ENCODE measurements at regions not wholly inside any gene's neighbourhood (a gene's known extent, or its start where the extent isn't known, plus 50 kb on each side); places are given as distances from the start of the nearest gene placed in this dataset.
"Not testable (repeated sequence)": the region's sequence is repeated elsewhere in the genome, so short reads cannot be mapped to it uniquely, and the experiment has no call there.

DNA sequence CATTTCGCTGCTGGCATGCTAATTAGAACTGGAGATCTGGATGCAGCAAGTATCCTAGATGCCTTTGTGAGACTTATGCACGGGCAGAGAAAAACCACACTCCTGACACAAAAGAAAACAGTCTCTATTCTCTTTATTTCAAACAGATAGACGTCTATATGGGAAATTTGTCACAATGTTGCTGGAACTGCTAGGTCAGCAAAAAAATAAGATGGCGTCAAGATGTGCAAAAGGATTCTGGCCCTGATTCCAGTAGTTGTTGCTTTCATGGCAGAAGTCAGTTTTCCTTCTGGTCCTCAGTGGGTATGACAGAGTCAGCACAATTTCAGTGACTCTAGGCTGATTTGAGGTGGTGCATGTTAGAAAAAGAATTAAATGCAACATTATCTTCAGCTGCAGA lies 1068.0 kb downstream of the SLITRK5 start:
- no peak for DNase-seq

DNA sequence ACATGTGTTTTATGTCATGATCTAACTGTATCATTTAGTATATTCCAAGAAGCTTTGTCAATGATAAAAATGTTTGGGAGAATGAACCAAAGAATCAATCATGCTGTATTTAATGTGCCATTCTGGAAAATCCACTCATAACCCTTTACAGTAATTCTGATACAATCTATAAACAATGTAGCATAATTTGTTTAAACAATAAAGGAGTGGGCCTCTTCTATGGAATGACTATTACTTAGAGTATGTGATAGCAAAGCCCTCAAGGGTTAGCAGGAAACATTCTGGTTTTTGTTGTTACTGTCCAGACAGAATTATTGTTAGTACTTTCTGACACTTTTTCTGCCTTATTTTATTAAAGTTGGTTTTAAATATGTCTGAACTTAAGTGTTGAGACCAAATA lies 1073.1 kb downstream of the SLITRK5 start:
- no peak for DNase-seq

DNA sequence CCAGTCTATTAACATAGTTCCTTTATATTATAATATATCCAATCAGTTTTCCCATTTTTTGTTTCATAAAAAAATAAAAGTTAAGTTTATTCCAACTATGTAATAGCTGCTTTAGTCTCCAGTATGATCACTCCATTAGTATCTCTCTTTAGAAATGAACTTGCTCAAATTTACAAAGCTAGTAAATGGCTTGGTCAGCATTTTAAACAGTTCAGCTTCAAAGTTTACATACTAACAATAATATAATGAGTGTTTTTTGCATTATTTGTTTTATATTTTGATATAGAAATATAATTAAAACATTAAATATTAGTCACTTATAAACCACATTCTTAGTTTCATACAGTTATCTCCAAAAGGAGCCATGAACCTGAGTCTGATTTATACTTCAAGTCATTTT lies 1073.8 kb downstream of the SLITRK5 start:
- DNase-seq: no peak

DNA sequence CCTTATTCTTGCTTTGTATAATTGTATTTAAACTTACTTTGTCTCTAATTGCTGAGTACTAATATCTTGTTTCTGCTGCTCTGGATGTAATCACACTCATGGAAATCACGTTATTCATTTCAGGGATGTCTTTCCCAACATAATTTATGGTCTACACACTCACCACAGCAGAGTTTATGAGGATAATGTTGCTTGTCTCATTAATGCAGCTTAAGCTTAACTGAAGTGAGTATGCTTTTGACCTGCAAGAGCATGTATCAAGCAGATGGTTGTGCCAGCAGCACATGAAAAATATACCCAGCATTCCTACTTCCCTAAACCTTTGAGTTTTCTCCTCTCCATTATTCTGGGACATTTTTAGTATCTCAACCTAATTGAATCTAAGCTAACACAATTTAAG lies 1080.9 kb downstream of the SLITRK5 start:
- no peak for DNase-seq

DNA sequence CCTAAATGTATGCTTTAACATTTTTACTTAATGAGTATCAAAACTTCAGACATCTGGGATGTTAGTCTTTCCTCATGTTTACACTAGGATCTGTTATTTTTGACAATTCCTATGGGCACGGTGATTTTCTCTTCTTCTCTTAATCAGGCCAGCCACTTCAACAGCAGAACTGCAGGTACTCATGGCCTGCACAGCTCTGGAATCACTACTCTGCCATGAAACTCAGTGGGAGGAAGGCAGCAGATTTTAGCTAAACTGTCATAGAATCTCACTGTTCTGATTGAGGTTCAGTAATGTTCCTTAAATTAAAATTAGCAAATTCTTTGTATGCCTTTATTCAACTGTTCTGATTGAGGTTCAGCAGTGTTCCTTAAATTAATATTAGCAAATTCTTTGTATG lies 1083.0 kb downstream of the SLITRK5 start:
- no peak for DNase-seq

DNA sequence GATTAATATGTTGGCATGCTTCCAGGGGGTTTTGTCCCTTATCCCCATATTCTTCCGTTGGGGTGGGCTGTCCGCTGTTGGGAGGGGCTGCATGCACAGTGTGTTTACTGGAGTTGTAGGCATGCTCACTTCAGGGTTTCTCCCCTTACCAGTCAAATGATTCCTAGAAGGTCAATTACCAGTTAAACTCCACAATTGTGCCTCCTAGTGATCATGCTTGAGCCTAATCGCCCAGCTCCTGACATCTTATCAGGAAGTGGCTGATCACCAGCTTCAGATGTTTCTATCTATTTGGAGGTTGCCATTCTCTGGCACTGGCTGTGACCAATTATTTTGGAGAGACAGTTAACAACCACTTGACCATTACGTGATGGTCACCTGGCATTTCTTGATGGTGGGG lies 1090.0 kb downstream of the SLITRK5 start:
- DNase-seq: no peak

DNA sequence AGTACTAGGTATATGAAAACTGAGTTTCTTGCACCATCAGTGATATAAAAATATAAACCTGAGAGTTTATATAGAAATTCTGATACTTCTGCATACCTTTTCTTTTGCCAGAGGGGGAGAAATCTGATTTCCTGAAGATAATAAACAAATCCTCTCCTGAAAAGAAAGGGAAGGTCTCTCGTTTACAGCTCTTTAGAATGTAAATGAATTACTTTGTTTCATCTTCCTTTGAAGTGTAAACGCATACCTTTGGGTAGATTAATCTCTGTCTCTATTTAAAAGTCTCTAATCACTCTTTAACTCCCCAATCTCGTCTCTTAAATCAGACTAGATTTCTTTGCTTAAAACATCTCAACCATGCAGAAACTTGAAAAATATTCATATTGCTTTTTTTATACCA lies 1092.9 kb downstream of the SLITRK5 start:
- DNase-seq: no peak

DNA sequence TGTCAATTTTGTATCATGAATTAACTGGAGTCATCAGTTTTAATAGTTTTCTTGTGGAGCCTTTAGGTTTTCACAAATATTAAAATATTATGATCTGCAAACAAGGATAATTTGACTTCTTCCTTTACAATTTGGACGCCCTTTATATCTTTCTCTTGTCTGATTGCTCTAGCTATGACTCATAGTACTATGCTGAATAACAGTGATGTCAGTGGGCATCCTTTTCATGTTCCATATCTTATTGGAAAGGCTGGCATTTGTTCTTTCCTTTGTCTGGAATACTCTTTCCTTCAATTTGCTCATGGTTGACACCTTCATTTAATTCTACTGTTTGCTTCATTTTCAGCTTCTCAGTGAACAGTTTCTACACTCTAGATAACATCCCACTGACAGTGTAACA lies 1129.3 kb downstream of the SLITRK5 start:
- no peak for DNase-seq

DNA sequence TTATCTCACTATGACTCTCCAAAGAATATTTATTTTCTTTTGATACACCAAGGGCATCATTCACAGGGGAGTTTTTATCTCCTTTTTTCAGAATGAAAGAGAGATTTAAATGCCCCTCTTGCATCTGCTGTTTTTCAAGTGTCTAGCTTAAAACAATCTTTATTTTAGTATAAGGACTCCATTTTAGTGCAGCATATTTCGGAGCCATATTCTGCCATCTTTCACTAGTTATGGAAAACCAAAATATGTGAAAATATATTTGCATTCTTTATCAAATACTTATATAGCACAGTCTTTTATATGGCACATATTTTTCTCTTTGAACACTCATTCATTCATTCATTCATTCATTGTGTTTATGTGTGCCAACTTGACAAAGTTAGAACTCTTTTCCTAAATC lies 1130.2 kb downstream of the SLITRK5 start:
- DNase-seq: no peak

DNA sequence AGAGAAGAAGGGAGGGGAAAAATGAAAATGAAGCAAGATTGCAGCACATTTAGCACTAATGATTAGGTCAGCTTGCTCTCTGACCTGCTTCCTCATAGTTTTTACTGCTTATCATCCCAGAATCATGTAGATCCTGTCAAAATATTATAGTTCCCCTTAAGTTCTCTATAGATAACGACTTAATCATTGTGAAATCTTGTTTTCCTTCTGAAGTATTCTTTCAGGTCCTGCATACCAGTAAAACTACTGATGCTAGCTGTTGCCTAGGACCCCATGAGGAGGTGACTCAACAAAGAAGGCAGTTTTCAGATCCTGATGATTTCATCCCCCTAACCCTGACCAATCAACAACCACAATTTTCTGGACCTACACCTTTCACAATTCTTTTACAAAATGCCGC lies 1131.7 kb downstream of the SLITRK5 start:
- DNase-seq: no peak

DNA sequence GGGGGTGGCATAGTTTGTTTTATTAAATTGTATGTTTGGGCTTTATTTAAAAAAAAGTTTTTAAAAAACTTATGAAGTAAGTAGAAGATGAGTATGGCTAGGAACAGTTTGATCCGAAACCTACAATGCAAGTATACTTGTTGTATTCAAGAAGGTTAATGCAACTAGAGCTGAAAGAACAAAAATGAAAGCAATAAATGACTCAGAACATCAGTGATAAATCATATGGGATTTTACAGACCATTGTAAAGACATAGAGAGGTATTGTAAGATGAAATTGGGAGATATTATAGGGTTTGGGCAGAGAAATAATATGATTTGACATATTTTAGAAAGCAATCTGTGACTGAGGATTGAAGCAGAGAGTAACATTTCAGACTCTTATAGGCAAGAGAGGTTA lies 1135.3 kb downstream of the SLITRK5 start:
- DNase-seq: no peak

DNA sequence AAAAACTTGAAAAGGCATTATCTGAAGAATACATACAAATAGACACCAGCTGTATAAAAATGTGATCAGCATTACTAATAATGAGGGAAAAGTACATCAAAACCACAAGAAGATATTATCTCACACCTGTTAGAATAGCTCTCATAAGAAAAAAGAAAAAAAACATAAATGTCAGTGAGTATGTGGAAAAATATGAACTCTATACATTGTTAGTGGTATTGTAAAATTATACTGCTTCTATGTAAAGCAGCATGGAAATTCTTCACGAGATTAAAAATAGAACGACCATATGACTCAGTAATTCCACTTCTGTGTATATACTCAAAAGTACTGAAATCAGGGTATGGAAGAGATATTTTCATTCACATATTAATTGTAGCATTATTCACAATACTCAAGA lies 1146.4 kb downstream of the SLITRK5 start:
- no peak for DNase-seq

DNA sequence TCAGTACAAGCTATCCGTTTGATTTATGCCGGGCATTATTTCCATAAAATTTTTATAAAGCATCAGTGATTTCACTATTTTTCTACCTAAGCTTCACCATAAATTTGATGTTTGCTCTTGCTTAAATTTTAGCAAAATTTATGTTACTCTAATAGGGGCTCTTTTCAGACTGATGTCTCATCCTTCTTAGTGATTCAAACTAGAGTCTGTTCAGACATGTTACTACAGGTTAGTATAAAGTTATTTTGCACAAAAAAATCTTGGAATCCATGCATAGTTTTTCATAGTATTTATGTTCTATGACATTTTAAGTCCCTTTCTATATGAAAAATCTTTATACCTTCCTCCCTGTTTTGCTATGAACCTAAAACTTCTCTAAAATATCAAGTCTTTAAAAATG lies 1151.9 kb downstream of the SLITRK5 start:
- no peak for DNase-seq

DNA sequence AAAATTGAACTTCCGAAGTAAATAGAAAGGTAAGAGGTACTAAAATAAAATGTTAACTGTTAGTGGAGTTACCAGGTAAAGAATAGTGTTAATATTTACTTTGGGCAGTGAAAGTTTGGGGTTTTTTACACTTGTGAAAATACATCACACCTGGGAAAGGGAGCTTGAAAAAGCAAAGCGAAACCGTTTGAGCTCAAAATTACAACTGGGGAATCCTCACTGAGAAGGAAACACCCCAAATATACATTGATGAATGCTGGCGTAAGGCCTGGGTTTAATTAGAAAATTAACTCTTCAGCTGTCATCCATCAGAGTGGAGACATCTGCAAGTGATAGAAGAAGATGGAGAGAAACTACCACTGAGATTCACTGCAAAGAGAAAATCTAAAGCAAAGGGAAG lies 1153.0 kb downstream of the SLITRK5 start:
- DNase-seq: no peak

DNA sequence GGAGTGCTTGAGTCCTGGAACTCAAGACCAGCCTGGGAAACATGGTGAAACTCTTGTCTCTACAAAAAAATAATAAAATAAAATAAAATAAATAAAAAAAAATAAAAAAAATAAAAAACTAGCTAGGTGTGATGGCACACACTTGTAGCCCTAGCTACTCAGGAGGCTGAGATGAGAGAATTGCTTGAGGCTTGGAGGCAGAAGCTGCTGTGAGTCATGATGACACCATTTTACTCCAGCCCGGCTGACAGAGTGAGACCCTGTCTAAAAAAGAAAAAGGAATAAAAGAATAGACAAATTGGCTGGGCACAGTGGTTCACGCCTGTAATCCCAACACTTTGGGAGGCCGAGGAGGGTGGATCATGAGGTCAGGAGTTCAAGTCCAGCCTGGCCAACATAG lies 1168.9 kb downstream of the SLITRK5 start:
- DNase-seq: no peak

DNA sequence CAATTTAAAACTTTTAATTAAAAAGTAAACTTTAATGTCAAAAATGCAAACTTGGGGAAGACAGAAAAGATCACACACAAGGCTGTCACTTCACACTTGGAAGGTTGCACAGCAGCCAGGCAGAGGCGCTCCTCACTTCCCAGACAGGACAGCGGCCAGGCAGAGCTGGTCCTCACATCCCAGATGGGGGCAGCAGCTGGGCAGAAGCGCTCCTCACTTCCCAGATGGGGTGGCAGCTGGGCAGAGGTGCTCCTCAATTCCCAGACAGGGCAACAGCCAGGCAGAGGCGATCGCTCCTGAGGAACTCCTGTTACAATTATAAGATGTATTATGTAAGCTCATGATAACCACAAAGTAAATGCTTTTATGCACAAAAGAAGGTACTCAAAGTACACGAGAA lies 1181.1 kb downstream of the SLITRK5 start:
- not testable (repeated sequence) for DNase-seq

DNA sequence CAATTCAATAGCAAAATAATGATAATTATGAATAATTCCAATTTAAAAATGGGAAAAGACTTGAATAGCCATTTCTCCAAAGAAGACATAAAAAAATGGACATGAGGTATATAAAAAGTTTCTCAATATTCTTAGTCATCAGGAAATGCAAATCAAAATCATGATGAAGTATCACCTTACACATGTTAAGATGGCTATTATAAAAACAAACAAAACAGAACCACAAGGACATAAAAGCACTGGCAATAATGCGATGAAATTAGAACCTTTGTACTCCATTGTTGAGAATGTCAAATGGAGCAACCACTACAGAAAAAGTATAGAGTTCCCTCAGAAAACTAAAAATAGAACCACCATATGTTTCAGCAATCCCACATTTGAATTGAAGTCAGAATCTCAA lies 1186.1 kb downstream of the SLITRK5 start:
- no peak for DNase-seq

DNA sequence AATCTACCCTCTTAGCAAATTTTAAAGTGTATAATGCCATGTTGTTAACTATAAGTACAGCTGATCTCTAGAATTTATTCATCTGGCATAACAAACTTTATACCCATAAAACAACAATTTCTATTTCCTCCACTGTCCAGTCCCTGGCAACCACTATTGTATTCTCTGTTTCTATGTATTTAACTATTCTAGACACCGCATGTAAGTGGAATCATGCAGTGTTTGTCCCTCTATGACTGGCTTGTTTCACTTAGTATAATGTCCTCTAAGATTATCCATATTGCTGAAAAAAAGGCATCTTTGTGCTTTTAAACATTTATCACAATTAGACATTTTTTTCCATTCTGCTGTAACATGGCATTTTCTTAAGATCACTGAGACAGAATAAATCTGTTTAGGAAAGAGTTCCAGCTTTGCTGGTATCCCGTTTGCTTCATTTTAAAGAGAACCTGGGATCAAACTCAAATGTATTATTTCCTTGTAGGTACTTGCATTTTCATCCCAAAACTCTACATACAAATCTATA lies 1191.0 kb downstream of the SLITRK5 start:
- DNase-seq: no peak

DNA sequence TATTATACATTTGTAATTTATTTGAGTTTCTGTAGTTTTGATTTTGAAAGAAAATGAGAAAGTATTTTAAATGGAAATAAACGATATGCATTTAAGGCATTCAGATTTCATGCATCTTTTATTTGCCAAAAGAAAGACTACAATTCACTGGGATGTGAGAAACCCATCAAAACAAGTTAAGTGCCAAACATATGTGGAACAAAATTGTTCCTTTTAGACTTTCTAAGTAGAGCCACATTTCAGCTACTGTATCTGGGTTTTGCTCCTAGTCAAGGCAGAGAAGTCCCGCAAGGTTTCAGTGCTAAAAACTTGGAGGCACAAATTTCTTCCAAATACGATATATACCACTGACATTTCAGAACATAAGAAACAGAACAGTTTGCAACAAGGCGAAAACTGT lies 1191.9 kb downstream of the SLITRK5 start:
- no peak for DNase-seq

DNA sequence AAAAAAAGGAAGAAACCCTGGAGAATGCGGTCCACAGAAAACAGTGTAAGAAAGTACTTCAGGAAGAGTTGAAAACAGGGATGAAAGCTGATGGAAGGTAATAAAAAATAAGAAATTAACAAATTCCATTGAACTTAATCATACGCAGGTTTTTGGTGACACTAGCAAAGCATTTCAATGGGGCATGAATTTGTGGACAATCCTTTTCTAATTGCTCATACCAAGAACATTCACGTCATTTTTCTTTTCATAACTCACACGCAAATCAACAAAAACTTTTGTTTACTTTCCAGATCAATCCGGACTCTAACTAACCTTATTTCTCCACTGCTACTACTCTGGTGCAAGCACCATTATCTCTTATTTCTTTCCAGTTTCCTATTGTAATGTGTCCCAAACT lies 1195.0 kb downstream of the SLITRK5 start:
- DNase-seq: no peak

DNA sequence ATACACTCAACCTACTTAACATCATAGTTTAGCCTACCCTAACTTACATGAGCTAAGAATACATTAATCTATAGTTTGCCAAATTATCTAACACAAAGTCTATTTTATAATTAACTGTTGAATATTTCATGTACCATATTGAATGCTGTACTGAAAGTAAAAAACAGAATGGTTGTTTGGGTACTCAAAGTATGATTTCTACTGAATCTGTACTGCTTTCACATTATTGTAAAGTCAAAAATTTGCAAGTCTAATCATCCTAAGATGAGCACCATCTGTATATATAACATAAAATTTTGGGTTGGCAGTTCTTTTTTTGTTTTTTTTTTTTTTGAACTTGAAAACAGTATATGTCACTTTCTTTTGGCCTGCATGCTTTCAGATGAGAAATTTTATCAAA lies 1212.6 kb downstream of the SLITRK5 start:
- DNase-seq: no peak

DNA sequence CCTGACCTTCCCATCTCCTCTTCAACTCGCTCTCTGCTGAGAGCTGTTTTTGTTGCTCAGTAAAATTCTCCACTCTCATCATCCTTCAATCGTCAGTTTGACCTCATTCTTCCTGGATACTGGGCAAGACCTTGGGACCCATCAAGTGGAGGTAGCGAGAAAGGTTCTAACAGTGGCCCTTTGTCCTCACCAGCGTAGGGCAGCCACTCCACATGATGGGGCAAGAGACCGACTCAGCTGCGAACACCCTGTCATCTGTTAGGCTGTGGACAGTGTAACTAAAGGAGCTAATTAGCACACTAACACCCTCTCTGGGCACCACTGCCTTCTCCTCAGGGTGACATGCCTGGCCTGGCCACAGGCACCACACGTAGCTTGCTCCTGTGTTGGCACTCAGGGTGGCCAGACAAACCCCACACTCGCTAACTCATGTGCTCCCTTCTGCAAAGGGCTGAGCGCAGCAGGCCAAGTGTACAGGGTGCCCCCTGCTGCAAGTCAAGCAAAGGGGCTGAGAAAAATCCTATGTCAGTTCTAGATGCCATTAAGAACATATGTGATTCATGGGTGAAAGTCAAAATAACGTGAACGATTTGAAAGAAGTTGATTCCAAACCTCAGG lies 1216.0 kb downstream of the SLITRK5 start:
- DNase-seq: no peak

DNA sequence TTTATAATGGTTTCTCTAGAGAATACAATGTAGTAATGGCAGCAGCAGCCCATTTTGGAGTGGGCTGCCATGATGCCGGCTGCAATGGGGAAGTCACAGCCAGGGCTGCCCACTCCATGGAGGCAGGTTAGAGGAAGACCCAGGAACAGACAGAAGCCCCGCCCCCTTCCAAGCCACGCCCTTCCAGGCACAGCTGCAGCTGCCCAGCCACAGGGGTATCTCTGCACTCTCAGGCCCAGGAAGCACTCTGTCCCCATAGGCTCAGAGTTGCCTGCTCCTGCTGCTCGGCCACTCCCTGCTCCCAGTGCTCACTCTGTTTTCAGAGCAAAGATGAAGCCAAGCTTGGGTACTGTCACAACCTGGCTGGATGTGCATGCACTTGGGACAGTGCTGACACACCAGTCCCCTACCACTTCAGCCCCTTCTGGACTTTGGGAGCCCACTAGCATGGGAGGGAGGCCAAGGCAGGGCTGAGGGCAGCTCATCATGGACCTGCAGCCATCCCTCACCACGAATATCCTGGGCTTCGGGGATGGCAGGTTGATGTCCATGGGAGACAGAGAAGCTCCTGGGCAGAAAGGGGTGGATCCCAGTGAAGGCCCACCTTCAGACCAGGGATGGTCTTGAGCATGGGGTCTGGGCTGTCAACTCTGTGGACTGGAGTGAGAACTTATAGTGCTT lies 1224.2 kb downstream of the SLITRK5 start:
- no peak for DNase-seq

DNA sequence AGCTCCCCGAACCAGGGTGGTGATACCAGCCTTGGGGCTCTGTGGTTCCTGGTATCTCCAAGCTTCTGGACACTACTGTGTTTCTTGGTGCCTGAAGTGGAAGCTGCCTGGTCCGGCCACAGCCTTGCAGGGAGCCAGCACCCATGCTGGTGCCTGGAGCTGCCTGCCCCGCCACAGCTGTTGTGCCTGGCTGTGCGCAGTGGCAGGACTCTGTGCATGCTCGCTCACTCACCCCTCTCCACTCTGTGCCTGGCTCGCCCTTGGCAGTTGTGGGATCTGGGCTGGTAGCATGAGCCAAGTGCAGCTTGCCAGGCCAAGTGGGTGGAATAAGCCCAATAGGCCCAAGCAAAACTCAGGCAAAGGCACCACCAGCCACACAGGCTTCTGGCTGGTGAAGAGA lies 1225.3 kb downstream of the SLITRK5 start:
- no peak for DNase-seq

DNA sequence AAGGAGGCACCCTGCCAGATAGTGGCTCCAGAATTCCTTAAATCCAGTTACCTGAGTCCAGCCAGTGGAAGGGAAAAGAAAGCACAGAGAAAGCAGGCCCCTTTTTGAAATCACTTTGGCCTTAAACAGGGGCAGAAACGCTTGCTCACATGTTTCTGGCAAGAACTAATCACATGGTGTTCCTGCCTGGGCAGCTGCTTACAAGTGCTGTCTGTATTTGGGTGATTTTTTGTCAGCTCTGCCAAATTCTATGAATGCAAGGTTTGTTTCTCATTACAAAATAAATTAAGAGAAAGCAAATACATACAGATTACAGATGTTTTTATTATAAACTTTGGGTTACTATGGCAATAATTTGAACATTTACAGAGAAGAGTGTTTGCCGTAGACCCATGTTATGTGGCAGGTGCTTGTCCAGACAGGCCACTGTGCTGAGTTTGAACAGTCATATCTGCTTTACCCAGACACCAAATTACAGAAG lies 1237.8 kb downstream of the SLITRK5 start:
- no peak for DNase-seq

Measured in activated CD4-positive, alpha-beta T cell treated with anti-CD3 and anti-CD28 coated beads, Interleukin-2, Interleukin-6, amounts not matched to agents 100 ng/mL and 50 ng/mL, durations not matched to agents 16 hours and 8 hours (primary cell).